Activated CD8-positive, alpha-beta memory T cell treated with anti-CD3 and anti-CD28 coated beads for 36 hours (primary cell): ENCODE measurements at regions not wholly inside any gene's neighbourhood (a gene's known extent, or its start where the extent isn't known, plus 50 kb on each side); places are given as distances from the start of the nearest gene placed in this dataset.

Source experiments
- CTCF ChIA-PET: fragments of 350-600 bp; sonication (Branson Sonifier 250); formaldehyde crosslinking; loops from one replicate; lab custom pipeline; 2021; ENCODE audit warnings: antibody characterized with exemption; lab: Charles Lee
- POLR2A ChIA-PET: fragments of 350-600 bp; sonication (Branson Sonifier 250); formaldehyde crosslinking; loops from one replicate; lab custom pipeline; 2021; ENCODE audit warnings: antibody characterized with exemption; lab: Charles Lee

- CTCF ChIA-PET, result no interaction called here
- POLR2A ChIA-PET, result no interaction called here
Observed at GRCh38 chr10:90347239-90347638, 510.6 kb downstream of the HTR7 start.

GRCh38 chr10:90350122-90350521, 507.7 kb downstream of the HTR7 start:
- POLR2A ChIA-PET, result no interaction called here
- CTCF ChIA-PET, result no interaction called here

GRCh38 chr10:90352288-90352687, 505.6 kb downstream of the HTR7 start:
- ChIA-PET CTCF (no interaction called here), POLR2A (no interaction called here)

- ChIA-PET POLR2A (no interaction called here), CTCF (no interaction called here)
Observed at GRCh38 chr10:90354914-90355313, 502.9 kb downstream of the HTR7 start.

DNA sequence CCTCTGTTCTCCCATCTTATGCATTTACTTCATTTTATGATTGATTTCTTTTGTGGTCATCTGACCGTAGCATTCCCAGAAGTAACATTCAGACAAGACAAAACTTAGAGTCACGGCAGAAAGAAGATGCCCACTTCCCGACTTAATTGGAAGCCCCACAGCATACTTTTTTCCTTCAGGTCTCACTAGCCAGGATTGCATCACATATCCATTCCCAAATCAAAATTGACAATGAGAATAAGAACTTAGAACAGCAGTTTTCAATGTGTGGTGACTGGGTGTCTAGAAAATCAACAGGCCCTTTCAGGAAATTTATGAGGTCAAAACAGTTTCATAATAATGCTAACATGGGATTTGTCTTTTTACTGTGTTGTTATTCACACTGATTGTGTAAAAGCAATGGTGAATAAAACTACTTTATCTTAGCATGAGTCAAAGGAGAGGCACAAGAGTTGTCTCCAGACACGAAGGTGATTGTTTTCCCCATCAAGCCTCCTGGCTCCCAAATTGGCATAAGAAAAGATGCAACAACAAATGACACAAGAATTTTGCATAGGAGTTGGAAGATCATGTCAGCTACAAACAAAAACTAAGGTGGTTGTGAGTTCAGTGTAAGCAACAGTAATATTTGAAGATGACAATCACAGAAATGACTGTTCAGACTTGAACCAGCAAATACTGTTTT, 493.9 kb downstream of the HTR7 start:
- ChIA-PET CTCF (no interaction called here), POLR2A (no interaction called here)

- ChIA-PET CTCF (no interaction called here), POLR2A (no interaction called here)
Observed at GRCh38 chr10:90372451-90372850, 485.4 kb downstream of the HTR7 start.

GRCh38 chr10:90373911-90374310, 483.9 kb downstream of the HTR7 start:
- ChIA-PET POLR2A (no interaction called here), CTCF (no interaction called here)

- ChIA-PET POLR2A (no interaction called here), CTCF (no interaction called here)
Observed at GRCh38 chr10:90378524-90379076, 479.2 kb downstream of the HTR7 start.

DNA sequence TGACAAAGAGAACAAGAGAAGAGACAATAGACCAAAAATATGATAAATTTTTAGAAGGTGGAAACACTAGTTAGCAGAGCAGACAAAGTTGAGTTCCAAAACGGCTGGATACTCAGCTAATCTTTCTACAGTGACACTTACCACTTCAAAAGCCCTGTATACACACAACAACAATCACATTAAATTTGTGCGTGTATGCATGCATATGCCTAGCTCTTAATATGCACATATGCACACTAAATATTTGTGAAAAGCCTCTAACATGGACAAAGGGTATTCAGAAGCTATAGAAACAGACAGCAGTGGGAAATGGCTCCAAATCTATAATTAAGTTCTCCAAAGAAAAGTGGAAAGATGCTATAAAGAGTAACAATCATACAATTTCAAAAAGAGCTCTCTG, 476.4 kb downstream of the HTR7 start:
- CTCF ChIA-PET, result no interaction called here
- POLR2A ChIA-PET, result no interaction called here

- ChIA-PET POLR2A (no interaction called here), CTCF (no interaction called here)
Observed at GRCh38 chr10:90389876-90390275, 468.0 kb downstream of the HTR7 start.

DNA sequence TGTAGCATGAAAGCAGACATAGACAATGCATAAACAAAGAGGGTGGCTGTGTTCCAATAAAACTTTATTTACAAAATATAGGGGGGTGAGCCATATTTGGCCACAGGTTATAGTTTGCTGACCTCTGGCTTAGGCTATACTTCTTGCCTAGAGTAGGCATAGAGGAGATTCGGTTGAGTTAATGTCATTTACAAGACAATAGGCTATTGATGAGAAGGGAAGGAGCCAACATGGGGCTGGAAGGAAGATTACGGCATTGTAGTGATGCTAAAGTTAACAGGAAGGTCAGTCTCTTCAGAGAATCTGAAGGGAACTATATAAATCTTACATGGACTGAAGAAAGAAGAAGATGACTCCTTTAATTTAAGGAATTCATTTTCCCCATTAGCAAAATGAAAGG, 463.5 kb downstream of the HTR7 start:
- ChIA-PET CTCF (no interaction called here), POLR2A (no interaction called here)

GRCh38 chr10:90396721-90397120, 461.1 kb downstream of the HTR7 start:
- POLR2A ChIA-PET, result no interaction called here
- CTCF ChIA-PET, result no interaction called here

DNA sequence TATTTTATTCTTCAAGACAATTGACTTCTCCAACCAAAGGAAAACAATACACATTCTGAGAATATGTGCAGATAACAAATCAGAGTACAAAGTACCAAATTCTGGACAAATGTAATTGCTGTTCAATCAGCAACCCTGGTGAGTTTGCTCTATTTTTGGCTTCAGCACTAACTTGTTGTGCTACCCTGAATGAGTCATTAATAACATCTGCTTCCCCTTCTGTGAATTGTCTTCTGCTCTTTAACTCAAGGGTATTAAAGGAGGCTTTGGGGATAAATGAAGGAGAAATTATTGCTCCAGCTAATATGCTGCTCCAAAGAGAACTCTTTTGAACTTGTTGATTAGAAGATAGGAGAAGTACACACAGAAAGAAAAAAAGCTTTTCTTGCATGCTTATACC, 459.3 kb downstream of the HTR7 start:
- CTCF ChIA-PET, result no interaction called here

GRCh38 chr10:90399782-90400181, 458.1 kb downstream of the HTR7 start:
- POLR2A ChIA-PET, result no interaction called here
- CTCF ChIA-PET, result no interaction called here

More for the DNA sequence above, 459.3 kb downstream of the HTR7 start:
- POLR2A ChIA-PET, result no interaction called here

- ChIA-PET CTCF (no interaction called here), POLR2A (no interaction called here)
Observed at GRCh38 chr10:90403211-90404000, 454.4 kb downstream of the HTR7 start.

GRCh38 chr10:90407131-90407530, 450.7 kb downstream of the HTR7 start:
- ChIA-PET POLR2A (no interaction called here), CTCF (no interaction called here)

GRCh38 chr10:90407851-90408250, 450.0 kb downstream of the HTR7 start:
- CTCF ChIA-PET, result no interaction called here
- POLR2A ChIA-PET, result no interaction called here

GRCh38 chr10:90412582-90412981, 445.3 kb downstream of the HTR7 start:
- ChIA-PET POLR2A (no interaction called here), CTCF (no interaction called here)

- CTCF ChIA-PET, result no interaction called here
- POLR2A ChIA-PET, result no interaction called here
Observed at GRCh38 chr10:90413196-90413595, 444.6 kb downstream of the HTR7 start.

GRCh38 chr10:90414926-90415325, 442.9 kb downstream of the HTR7 start:
- CTCF ChIA-PET, result no interaction called here
- POLR2A ChIA-PET, result no interaction called here

DNA sequence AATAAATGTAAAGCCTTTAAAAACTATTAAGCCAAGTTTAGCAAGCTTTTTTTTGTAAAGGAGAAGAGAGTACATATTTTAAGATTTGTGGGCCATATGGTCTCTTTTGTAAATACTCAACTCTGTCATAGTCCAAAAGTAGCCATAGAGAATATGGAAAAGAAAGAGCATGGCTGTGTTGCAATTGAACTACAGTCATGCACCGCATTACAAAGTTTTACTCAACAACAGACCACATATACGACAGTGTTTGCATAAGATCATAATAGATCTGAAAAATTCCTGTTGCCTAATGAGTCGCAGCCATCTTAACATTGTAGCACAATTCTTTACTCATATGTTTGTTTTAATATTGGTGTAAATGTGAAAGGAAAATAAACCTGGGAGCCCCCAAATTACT, 440.8 kb downstream of the HTR7 start:
- ChIA-PET CTCF (no interaction called here), POLR2A (no interaction called here)
